HFFc6 (cell line): ENCODE measurements at regions not wholly inside any gene's neighbourhood (a gene's known extent, or its start where the extent isn't known, plus 50 kb on each side); places are given as distances from the start of the nearest gene placed in this dataset.
A peak's percentile ranks its signal among the peaks of the same experiment; 100 is the strongest.

ENCODE experiments used
- DNase-seq: peaks from one replicate; pipeline ENCODE4 v3.0.0-alpha.2; 2018
- H3K27ac Mint-ChIP-seq: 2 replicates; pipeline ENCODE4 v1.8.0; 2020; ENCODE audit warnings: mild to moderate bottlenecking, mixed read lengths
- H3K27me3 Mint-ChIP-seq: 2 replicates; pipeline ENCODE4 v1.8.0; 2021; ENCODE audit warnings: mild to moderate bottlenecking, moderate library complexity, mixed read lengths; ENCODE audit not compliant: insufficient read depth
- H3K36me3 Mint-ChIP-seq: 2 replicates; pipeline ENCODE4 v1.8.0; 2021; ENCODE audit warnings: low read depth, mixed read lengths
- H3K4me1 Mint-ChIP-seq: 2 replicates; pipeline ENCODE4 v1.8.0; 2020; ENCODE audit warnings: low read depth, mixed read lengths
- H3K4me3 Mint-ChIP-seq: 2 replicates; pipeline ENCODE4 v1.8.0; 2020; ENCODE audit warnings: mild to moderate bottlenecking, moderate library complexity, mixed read lengths
- H3K9me3 Mint-ChIP-seq: 2 replicates; pipeline ENCODE4 v1.8.0; 2020; ENCODE audit warnings: mild to moderate bottlenecking, mixed read lengths
- CTCF ChIP-seq: fragments of 200-600 bp; sonication (generic); IDR thresholded peaks from 2 replicates; pipeline ENCODE4 v1.5.0; 2021; ENCODE audit warnings: antibody characterized with exemption, mild to moderate bottlenecking

GRCh38 chr1:43063394-43064219 lies 104.9 kb upstream of the SLC2A1 start:
- Mint-ChIP-seq H3K4me3 (no peak overlapping the region), H3K27ac (no peak overlapping the region), H3K9me3 (no peaks in the 10 kb centered on the region), H3K4me1 (peaks cover 17% of the 10 kb centered on the region), H3K27me3 (peaks cover 6% of the 10 kb centered on the region; the same call in 1 of the 2 replicates), H3K36me3 (no peaks in the 10 kb centered on the region)
- no peak for TF ChIP-seq CTCF
- no peak for DNase-seq

GRCh38 chr1:43062527-43063095 lies 103.9 kb upstream of the SLC2A1 start:
- Mint-ChIP-seq H3K9me3 (no peaks in the 10 kb centered on the region), H3K4me1 (peaks cover 27% of the 10 kb centered on the region), H3K27me3 (peaks cover 8% of the 10 kb centered on the region; the same call in 1 of the 2 replicates), H3K27ac (no peak overlapping the region), H3K4me3 (no peak overlapping the region), H3K36me3 (no peaks in the 10 kb centered on the region)
- no peak for TF ChIP-seq CTCF
- DNase-seq = no peak

- peaks cover 36% of the 10 kb centered on the region for H3K4me1 Mint-ChIP-seq
- H3K4me3 Mint-ChIP-seq = no peak overlapping the region
- peaks cover 8% of the 10 kb centered on the region; the same call in 1 of the 2 replicates for H3K27me3 Mint-ChIP-seq
- H3K36me3 Mint-ChIP-seq = no peaks in the 10 kb centered on the region
- TF ChIP-seq CTCF = no peak
- H3K9me3 Mint-ChIP-seq = no peaks in the 10 kb centered on the region
- no peak for DNase-seq
- H3K27ac Mint-ChIP-seq = no peak overlapping the region
These were observed 103.1 kb upstream of the SLC2A1 start for GRCh38 chr1:43061757-43062156.

- Mint-ChIP-seq H3K4me1 (peaks cover 39% of the 10 kb centered on the region), H3K4me3 (peak overlapping the region; percentile 5; the same call in 1 of the 2 replicates), H3K9me3 (no peaks in the 10 kb centered on the region), H3K27me3 (peaks cover 7% of the 10 kb centered on the region; the same call in 1 of the 2 replicates), H3K36me3 (no peaks in the 10 kb centered on the region), H3K27ac (peak overlapping the region; percentile 12; the same call in 1 of the 2 replicates)
- TF ChIP-seq CTCF = no peak
- no peak for DNase-seq
These were observed 101.2 kb upstream of the SLC2A1 start for GRCh38 chr1:43059640-43060574.

- peaks cover 42% of the 10 kb centered on the region for H3K4me1 Mint-ChIP-seq
- H3K36me3 Mint-ChIP-seq = no peaks in the 10 kb centered on the region
- DNase-seq = peak; percentile 21
These were observed 100.1 kb upstream of the SLC2A1 start for GRCh38 chr1:43058545-43059360.

More at GRCh38 chr1:43058545-43059360, 100.1 kb upstream of the SLC2A1 start:
- H3K4me3 Mint-ChIP-seq = no peak overlapping the region
- H3K27me3 Mint-ChIP-seq = peaks cover 5% of the 10 kb centered on the region; the same call in 1 of the 2 replicates
- no peaks in the 10 kb centered on the region for H3K9me3 Mint-ChIP-seq
- H3K27ac Mint-ChIP-seq = no peak overlapping the region
- no peak for TF ChIP-seq CTCF
